ENCODE measurements at regions not wholly inside any gene's neighbourhood (a gene's known extent, or its start where the extent isn't known, plus 50 kb on each side); places are given as distances from the start of the nearest gene placed in this dataset.

GRCh38 chr13:47215736-47216135 lies 318.9 kb upstream of the HTR2A start:
- TF ChIP-seq POLR2AphosphoS5 (IDR thresholded peaks at IDR 0.05; ENCODE audit: low read depth, low read length), result no peak
- no peak for TF ChIP-seq POLR2A (IDR thresholded peaks at IDR 0.05; ENCODE audit: low read depth, low read length)
